ENCODE measurements at regions not wholly inside any gene's neighbourhood (a gene's known extent, or its start where the extent isn't known, plus 50 kb on each side); places are given as distances from the start of the nearest gene placed in this dataset.

GRCh38 chr7:13159003-13159402, 471.6 kb downstream of the ARL4A start:
- POLR2A ChIA-PET, result no interaction called here
- Histone ChIP-seq H3K36me3 (ENCODE audit: control insufficient read depth in 2 of 2, extremely low read depth in 1 of 2, insufficient read depth in 2 of 2, low read length in 2 of 2) (no peaks in the 10 kb centered on the region), H3K27ac (ENCODE audit: insufficient read depth, low read depth, low read length) (no peak overlapping the region), H3K4me3 (replicated peaks in 1 of 3; ENCODE audit: insufficient read depth in 1 of 3, low read depth in 1 of 3, low read length in 3 of 3) (no peak overlapping the region), H3K9me3 (replicated peaks; ENCODE audit: control insufficient read depth, insufficient read depth, low read length) (no peaks in the 10 kb centered on the region), H3K79me2 (ENCODE audit: control insufficient read depth, insufficient read depth, low read length) (no peaks in the 10 kb centered on the region), H3K9ac (replicated peaks; ENCODE audit: extremely low read depth, insufficient read depth, low read length) (no peak overlapping the region), H3K4me1 (ENCODE audit: control insufficient read depth, extremely low read depth, insufficient read depth, low read length) (no peaks in the 10 kb centered on the region), H3K4me2 (ENCODE audit: insufficient read depth, low read length) (no peak overlapping the region), H4K20me1 (replicated peaks; ENCODE audit: control insufficient read depth, extremely low read depth, insufficient read depth, low read length) (no peaks in the 10 kb centered on the region), H3K9me1 (replicated peaks; ENCODE audit: control insufficient read depth, extremely low read depth, insufficient read depth, low read length) (no peaks in the 10 kb centered on the region), H2AFZ (ENCODE audit: low read depth, low read length) (no peak overlapping the region), H3K27me3 (ENCODE audit: control insufficient read depth in 2 of 2, insufficient read depth in 2 of 2, low read length in 2 of 2) (no peaks in the 10 kb centered on the region)
- DNase-seq (ENCODE audit: low read depth, low spot score) (no peak), FAIRE-seq (no peak)
- intact Hi-C loops (cut with micrococcal nuclease) (no loop called here), dilution Hi-C loops (cut with MboI; ENCODE audit: extremely low pct_ligation_motif_present, low sequenced_read_pairs) (no loop called here)
- no TSS peak for BruUV-seq (replicated peaks)
- TF ChIP-seq MYC (IDR thresholded peaks at IDR 0.05; ENCODE audit: low read depth, low read length), result no peak
- TF ChIP-seq GATA2 (IDR thresholded peaks at IDR 0.05; ENCODE audit: insufficient read depth, insufficient read length, low read depth, low read length), result no peak
- TF ChIP-seq, protein P1, sequence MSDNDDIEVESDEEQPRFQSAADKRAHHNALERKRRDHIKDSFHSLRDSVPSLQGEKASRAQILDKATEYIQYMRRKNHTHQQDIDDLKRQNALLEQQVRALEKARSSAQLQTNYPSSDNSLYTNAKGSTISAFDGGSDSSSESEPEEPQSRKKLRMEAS (IDR thresholded peaks at IDR 0.05; ENCODE audit: insufficient read depth, insufficient read length), result no peak
- no peak for TF ChIP-seq EZH2 (IDR thresholded peaks at IDR 0.05; ENCODE audit: borderline replicate concordance, low read depth, low read length, severe bottlenecking)
- TF ChIP-seq POLR2AphosphoS5 (IDR thresholded peaks at IDR 0.05; ENCODE audit: insufficient read depth, low read depth, low read length), result no peak
- CTCF ChIA-PET, result interaction anchor here (1.5 kb wide), 1 partner anchor 14 kb away, joined by 7 read pairs; no protein-coding TSS in a partner anchor

GRCh38 chr7:13159467-13160184, 472.2 kb downstream of the ARL4A start:
- no peaks in the 10 kb centered on the region for H3K9me1 ChIP-seq (replicated peaks; ENCODE audit: control insufficient read depth, extremely low read depth, insufficient read depth, low read length)
- H3K27me3 ChIP-seq (ENCODE audit: control insufficient read depth in 2 of 2, insufficient read depth in 2 of 2, low read length in 2 of 2), result no peaks in the 10 kb centered on the region
- no peak overlapping the region for H3K4me2 ChIP-seq (ENCODE audit: insufficient read depth, low read length)
- no peaks in the 10 kb centered on the region for H3K9me3 ChIP-seq (replicated peaks; ENCODE audit: control insufficient read depth, insufficient read depth, low read length)
- POLR2A ChIA-PET, result no interaction called here
- no peaks in the 10 kb centered on the region for H3K4me1 ChIP-seq (ENCODE audit: control insufficient read depth, extremely low read depth, insufficient read depth, low read length)
- no peak overlapping the region for H3K27ac ChIP-seq (ENCODE audit: insufficient read depth, low read depth, low read length)
- H2AFZ ChIP-seq (ENCODE audit: low read depth, low read length), result no peak overlapping the region
- dilution Hi-C loops (cut with MboI; ENCODE audit: extremely low pct_ligation_motif_present, low sequenced_read_pairs), result no loop called here
- H3K4me3 ChIP-seq (replicated peaks in 1 of 3; ENCODE audit: insufficient read depth in 1 of 3, low read depth in 1 of 3, low read length in 3 of 3), result no peak overlapping the region
- CTCF ChIA-PET, result interaction anchor here (0.7 to 1.5 kb wide), 5 partner anchors 9 to 473 kb away, joined by 3 to 6 read pairs (median 4); partner anchors contain the start of gene ARL4A
- no peaks in the 10 kb centered on the region for H3K79me2 ChIP-seq (ENCODE audit: control insufficient read depth, insufficient read depth, low read length)
- no peak overlapping the region for H3K9ac ChIP-seq (replicated peaks; ENCODE audit: extremely low read depth, insufficient read depth, low read length)
- intact Hi-C loops (cut with micrococcal nuclease), result no loop called here
- no peaks in the 10 kb centered on the region for H3K36me3 ChIP-seq (ENCODE audit: control insufficient read depth in 2 of 2, extremely low read depth in 1 of 2, insufficient read depth in 2 of 2, low read length in 2 of 2)
- no peaks in the 10 kb centered on the region for H4K20me1 ChIP-seq (replicated peaks; ENCODE audit: control insufficient read depth, extremely low read depth, insufficient read depth, low read length)
- no peak for DNase-seq (ENCODE audit: low read depth, low spot score)
- TF ChIP-seq FOS (IDR thresholded peaks at IDR 0.05; ENCODE audit: borderline replicate concordance, insufficient read depth, low read length), result no peak
- TF ChIP-seq, protein P2, sequence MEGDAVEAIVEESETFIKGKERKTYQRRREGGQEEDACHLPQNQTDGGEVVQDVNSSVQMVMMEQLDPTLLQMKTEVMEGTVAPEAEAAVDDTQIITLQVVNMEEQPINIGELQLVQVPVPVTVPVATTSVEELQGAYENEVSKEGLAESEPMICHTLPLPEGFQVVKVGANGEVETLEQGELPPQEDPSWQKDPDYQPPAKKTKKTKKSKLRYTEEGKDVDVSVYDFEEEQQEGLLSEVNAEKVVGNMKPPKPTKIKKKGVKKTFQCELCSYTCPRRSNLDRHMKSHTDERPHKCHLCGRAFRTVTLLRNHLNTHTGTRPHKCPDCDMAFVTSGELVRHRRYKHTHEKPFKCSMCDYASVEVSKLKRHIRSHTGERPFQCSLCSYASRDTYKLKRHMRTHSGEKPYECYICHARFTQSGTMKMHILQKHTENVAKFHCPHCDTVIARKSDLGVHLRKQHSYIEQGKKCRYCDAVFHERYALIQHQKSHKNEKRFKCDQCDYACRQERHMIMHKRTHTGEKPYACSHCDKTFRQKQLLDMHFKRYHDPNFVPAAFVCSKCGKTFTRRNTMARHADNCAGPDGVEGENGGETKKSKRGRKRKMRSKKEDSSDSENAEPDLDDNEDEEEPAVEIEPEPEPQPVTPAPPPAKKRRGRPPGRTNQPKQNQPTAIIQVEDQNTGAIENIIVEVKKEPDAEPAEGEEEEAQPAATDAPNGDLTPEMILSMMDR (IDR thresholded peaks at IDR 0.05; ENCODE audit: extremely low read depth in 1 of 2, insufficient read depth in 1 of 2, low read depth in 1 of 2, low read length in 2 of 2), result no peak
- TF ChIP-seq MYC (IDR thresholded peaks at IDR 0.05; ENCODE audit: low read depth, low read length), result no peak
- no peak for TF ChIP-seq POLR2AphosphoS5 (IDR thresholded peaks at IDR 0.05; ENCODE audit: insufficient read depth, low read depth, low read length)
- no peak for TF ChIP-seq GATA2 (IDR thresholded peaks at IDR 0.05; ENCODE audit: insufficient read depth, insufficient read length, low read depth, low read length)
- TF ChIP-seq, protein P1 (IDR thresholded peaks at IDR 0.05; ENCODE audit: insufficient read depth, insufficient read length), result no peak
- TF ChIP-seq POLR2A (IDR thresholded peaks at IDR 0.05; ENCODE audit: low read depth, low read length), result no peak
- no peak for TF ChIP-seq EZH2 (IDR thresholded peaks at IDR 0.05; ENCODE audit: borderline replicate concordance, low read depth, low read length, severe bottlenecking)
- no peak for TF ChIP-seq JUN (IDR thresholded peaks at IDR 0.05; ENCODE audit: borderline replicate concordance, insufficient read depth, insufficient read length, low read depth)
- no TSS peak for BruUV-seq (replicated peaks)
- FAIRE-seq, result no peak

All from endothelial cell of umbilical vein (primary cell).